LNCaP clone FGC (cell line): ENCODE measurements at regions not wholly inside any gene's neighbourhood (a gene's known extent, or its start where the extent isn't known, plus 50 kb on each side); places are given as distances from the start of the nearest gene placed in this dataset.
"Not testable (repeated sequence)": the region's sequence is repeated elsewhere in the genome, so short reads cannot be mapped to it uniquely, and the experiment has no call there.

Experiments used
- DNase-seq: peaks from one replicate; pipeline ENCODE4 v3.0.0-alpha.2; 2011; ENCODE audit warnings: low read depth
- H3K4me3 ChIP-seq: 2 replicates; pipeline ENCODE4 v1.5.1; 2011; ENCODE audit warnings: mild to moderate bottlenecking, low read depth, low read length, control low read depth
- TF ChIP-seq, protein P1 (sequence below): IDR thresholded peaks from 2 replicates; pipeline ENCODE4 v1.5.1; 2012; ENCODE audit warnings: mild to moderate bottlenecking; ENCODE audit not compliant: control insufficient read depth, insufficient read depth; ENCODE audit errors: extremely low read depth

DNA sequence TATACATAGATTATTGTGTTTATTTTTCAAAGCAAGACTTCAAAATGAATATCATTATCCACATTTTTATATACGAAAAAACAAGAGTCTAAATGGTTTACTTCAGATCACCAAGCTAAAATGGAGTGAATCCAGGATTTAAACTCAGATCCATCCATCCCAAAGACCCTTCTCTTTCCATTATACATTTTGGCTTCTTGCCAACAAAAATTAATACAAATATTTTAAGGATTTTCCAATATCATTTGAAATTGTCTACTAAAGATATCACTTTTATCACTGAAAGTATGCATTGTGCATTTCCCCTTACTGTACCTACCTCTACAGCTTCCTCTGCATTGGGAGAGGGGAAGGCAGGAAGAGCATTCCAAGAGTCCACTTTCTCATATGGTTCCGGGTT lies 541.2 kb downstream of the RPS29 start:
- no peak overlapping the region for H3K4me3 ChIP-seq
- no peak for DNase-seq
- TF ChIP-seq, protein P1, sequence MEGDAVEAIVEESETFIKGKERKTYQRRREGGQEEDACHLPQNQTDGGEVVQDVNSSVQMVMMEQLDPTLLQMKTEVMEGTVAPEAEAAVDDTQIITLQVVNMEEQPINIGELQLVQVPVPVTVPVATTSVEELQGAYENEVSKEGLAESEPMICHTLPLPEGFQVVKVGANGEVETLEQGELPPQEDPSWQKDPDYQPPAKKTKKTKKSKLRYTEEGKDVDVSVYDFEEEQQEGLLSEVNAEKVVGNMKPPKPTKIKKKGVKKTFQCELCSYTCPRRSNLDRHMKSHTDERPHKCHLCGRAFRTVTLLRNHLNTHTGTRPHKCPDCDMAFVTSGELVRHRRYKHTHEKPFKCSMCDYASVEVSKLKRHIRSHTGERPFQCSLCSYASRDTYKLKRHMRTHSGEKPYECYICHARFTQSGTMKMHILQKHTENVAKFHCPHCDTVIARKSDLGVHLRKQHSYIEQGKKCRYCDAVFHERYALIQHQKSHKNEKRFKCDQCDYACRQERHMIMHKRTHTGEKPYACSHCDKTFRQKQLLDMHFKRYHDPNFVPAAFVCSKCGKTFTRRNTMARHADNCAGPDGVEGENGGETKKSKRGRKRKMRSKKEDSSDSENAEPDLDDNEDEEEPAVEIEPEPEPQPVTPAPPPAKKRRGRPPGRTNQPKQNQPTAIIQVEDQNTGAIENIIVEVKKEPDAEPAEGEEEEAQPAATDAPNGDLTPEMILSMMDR, result no peak

DNA sequence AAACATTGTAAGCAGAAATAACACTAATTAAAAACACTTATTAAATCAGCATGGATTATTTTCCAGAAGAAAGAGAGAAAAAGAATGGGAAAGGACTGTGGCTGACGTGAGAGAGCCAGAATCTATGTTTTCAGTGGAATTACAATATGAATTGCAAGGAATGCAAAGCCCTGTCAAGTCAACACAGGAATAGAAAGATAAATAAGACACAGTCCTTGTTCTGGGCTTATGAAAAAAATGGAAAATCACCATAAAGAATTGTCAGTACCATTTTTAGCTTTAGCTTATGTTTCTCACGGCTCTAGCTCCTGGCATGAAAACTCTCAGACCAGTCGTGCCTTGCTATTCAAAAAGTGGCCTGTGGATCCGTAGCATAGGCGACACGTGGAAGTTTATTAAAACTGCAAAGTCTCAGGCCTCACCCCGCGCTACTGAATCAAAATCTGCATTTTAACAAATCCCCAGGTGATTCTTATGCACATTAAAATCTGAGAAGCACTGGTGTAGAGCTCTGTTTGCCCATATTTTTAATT lies 549.1 kb downstream of the RPS29 start:
- no peak overlapping the region for H3K4me3 ChIP-seq
- TF ChIP-seq, protein P1, result no peak
- DNase-seq, result no peak

DNA sequence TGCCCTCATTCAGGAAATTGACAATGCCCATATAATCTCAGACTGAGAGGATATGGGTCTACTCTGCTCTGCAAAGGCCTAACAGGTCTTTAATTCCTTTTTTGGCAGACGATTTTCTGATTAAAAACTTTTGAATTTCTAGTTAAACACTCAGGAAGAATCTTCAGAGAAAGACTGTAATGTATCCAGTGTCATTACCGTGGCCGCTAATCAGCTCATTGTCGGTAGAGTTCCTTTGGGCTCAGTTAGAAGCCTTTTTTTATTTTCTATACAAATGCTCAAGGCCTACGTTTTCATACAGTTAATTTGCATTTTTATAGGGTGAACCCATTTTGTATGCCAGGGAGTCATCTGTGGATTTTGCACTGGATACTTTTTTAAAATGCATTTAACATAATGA lies 549.9 kb downstream of the RPS29 start:
- H3K4me3 ChIP-seq, result no peak overlapping the region
- TF ChIP-seq, protein P1, result no peak
- no peak for DNase-seq

DNA sequence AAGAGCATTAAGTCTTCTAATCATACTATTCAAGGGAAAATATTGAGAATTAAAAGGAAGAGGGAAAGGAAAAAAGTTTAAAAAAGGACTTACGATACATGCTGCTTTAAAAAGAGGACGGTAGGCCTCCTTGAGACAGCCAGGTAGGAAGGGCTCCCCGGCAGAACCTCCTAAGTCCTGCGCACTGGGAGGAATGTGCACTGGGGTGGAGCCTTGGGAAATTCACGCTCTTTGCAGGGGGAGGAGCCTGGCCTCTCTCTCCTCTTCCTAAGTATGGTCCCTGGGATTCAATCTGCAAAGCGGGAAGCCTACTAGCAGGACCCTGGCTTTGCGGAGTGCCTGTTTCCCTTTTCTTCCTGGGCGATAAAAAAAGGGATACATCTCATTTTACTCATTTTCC lies 553.0 kb downstream of the RPS29 start:
- no peak overlapping the region for H3K4me3 ChIP-seq
- TF ChIP-seq, protein P1, result no peak
- DNase-seq, result no peak

DNA sequence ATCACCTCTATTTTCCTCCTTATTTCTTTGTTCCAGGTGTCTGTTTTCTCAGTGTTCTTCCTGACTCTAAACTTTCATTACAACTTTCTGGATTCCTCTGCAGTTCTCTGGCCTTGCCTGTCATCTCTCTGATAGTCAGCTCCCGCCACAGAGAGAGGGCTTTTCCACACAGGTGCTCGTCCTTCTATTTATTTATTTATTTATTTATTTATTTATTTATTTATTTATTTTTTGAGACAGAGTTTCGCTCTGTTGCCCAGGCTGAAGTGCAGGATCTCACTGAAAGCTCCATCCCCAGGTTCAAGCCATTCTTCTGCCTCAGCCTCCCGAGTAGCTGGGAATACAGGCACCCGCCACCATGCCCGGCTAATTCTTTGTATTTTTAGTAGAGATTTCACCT lies 554.5 kb downstream of the RPS29 start:
- DNase-seq, H3K4me3 ChIP-seq: not testable (repeated sequence)

DNA sequence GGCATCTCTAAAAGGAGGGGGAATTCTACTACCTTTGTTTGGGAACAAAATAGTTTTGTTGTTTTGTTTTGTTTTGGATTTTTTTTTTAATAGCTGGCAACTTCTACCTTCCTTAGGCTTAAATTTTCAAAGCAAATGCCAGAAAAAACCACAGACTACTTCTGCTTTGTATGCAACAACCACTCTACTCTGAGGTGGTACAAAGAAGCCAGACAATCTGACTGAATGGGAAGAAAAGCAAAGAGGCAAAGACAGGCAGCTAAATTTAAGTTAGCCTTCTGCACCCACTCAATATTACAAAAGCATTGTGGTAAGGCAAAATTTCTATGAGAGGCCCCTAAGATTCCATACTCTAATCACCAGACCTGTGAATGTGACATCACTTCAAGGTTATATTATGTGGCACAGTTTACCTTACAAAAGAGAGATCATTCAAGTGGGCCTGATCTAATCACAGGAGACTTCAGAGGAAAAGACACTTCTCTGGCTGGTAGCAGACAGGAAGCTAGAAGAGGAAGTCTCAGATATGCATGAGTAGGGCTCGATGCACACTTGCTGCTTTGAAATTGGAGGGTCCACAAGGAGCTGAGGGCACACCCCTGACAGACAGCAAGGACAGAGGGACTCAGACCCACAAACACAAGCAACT lies 566.6 kb downstream of the RPS29 start:
- no peak for DNase-seq
- TF ChIP-seq, protein P1, result no peak
- H3K4me3 ChIP-seq, result no peak overlapping the region

DNA sequence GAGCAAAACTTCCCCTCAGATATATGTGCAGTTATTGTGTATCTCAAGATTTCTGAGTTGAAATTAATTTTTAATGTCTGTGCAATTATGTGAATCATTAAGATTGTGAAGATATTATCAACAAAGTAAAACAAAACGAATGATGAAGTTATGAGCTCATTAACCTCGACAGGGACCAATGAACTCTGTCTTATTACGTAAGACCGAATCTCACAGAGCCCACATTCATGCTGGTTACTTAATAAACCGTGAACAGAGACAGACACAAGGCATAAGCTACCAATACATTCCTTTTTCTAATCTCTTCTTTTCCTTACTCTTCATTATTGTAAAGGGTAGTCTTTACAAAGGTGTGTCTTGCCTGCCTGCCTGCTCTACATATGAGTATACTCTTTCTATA lies 568.7 kb downstream of the RPS29 start:
- DNase-seq, result no peak
- no peak overlapping the region for H3K4me3 ChIP-seq
- TF ChIP-seq, protein P1, result no peak
